ENCODE measurements at regions not wholly inside any gene's neighbourhood (a gene's known extent, or its start where the extent isn't known, plus 50 kb on each side); places are given as distances from the start of the nearest gene placed in this dataset.

- no peak for TF ChIP-seq CTCF (conservative IDR thresholded peaks at IDR 0.05 in 1 of 2, IDR thresholded peaks at IDR 0.05 in 1 of 2; ENCODE audit: extremely low read depth in 1 of 2, insufficient read depth in 1 of 2, low read depth in 1 of 2, low read length in 2 of 2)
- no peak for TF ChIP-seq EZH2 (IDR thresholded peaks at IDR 0.05; ENCODE audit: borderline replicate concordance, low read length)
Measured at GRCh38 chr11:112694813-112695212, 266.4 kb upstream of the NCAM1 start.
